HG02610 (cell line): ENCODE measurements at regions not wholly inside any gene's neighbourhood (a gene's known extent, or its start where the extent isn't known, plus 50 kb on each side); places are given as distances from the start of the nearest gene placed in this dataset.
A peak's percentile ranks its signal among the peaks of the same experiment; 100 is the strongest.
"Not testable (repeated sequence)": the region's sequence is repeated elsewhere in the genome, so short reads cannot be mapped to it uniquely, and the experiment has no call there.

Experiments used
- ATAC-seq: cut with Tn5 transposase; IDR thresholded peaks from one replicate; pipeline ENCODE4 v1.9.1; 2021; ENCODE audit warnings: mild to moderate bottlenecking, moderate library complexity; ENCODE audit not compliant: unreplicated experiment

GRCh38 chr2:39570614-39571013 lies 95.1 kb upstream of the TMEM178A start:
- no peak for ATAC-seq

- no peak for ATAC-seq
These were observed 94.5 kb upstream of the TMEM178A start for GRCh38 chr2:39571111-39571731.

DNA sequence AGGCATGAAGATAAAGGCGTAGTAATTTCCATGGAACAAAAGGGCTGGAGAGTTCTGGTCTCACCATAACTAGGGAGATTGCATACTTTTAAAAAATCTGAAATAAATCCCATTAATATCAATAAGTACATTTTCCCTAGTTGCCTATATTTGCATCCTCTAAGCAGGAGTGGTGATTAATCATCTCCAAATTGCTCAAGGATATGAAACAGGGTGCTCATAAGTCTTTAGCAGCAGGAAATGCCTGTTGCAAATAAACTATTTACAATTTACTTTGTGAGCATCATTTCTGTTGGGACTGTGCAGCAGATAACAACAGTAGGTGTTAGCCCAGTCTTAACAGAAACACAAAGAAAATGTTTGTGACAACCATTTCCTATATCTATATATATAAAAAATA lies 92.4 kb upstream of the TMEM178A start:
- ATAC-seq: no peak

DNA sequence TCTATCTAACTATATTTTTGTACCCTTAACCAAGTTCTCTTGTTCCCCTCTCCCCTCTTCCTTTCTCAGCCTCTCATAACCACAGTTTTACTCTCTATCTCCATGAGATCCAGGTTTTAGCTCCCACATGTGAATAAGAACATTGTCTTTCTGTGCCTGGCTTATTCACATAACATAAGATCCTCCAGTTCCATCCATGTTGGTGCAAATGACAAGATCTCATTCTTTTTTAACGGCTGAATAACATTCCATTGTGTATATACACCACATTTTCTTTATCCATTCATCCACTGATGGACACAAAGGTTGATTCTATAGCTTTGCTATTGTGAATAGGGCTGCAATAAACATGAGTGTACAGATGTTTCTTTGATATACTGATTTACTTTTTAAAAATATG lies 83.9 kb upstream of the TMEM178A start:
- no peak for ATAC-seq

GRCh38 chr2:39583213-39583612 lies 82.5 kb upstream of the TMEM178A start:
- no peak for ATAC-seq

- ATAC-seq: no peak
These were observed 81.9 kb upstream of the TMEM178A start for GRCh38 chr2:39583781-39584180.

DNA sequence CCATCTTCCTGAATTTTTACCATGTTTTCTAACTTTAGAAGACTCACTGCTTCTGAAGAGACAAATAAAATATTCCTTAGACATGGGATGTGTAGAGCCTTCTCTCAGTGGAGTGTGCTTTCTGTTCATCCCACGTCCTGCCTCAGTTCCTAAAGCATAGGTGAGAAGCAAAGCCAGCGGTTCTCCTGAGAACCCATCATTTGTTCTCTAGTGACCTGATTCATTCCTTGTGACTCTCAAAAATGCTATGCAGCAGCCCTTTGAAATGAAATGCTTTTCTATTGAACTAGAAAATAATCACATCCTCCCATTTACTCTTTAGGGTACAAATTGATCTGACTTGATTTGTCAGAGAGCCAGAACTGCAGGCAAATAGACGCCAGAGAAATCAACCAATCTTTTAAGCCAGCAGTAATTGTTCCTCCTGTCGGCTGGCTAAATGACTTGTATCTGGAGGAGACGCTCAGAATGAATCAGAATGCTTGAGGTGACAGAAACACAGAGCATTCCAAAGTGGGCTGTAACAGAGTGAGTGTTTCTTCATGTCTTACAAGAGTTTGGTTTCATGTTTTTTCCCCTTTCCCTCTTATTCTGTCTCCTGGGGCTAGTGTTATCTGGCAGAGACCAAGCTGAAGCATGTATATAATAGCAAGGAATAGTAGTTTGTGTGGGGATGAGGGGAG lies 81.3 kb upstream of the TMEM178A start:
- ATAC-seq: no peak

DNA sequence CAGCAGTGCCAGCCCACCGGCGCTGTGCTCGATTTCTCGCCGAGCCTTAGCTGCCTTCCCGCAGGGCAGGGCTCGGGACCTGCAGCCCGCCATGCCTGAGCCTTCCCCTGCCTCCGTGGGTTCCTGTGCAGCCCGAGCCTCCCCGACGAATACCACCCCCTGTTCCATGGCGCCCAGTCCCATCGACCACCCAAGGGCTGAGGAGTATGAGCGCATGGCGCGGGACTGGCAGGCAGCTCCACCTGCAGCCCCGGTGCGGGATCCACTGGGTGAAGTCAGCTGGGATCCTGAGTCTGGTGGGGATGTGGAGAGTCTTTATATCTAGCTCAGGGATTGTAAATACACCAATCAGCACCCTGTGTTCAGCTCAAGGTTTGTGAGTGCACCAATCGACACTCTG lies 80.2 kb upstream of the TMEM178A start:
- ATAC-seq: not testable (repeated sequence)

- ATAC-seq: no peak
These were observed 78.5 kb upstream of the TMEM178A start for GRCh38 chr2:39587168-39587567.

- ATAC-seq: no peak
These were observed 78.1 kb upstream of the TMEM178A start for GRCh38 chr2:39587641-39588040.

DNA sequence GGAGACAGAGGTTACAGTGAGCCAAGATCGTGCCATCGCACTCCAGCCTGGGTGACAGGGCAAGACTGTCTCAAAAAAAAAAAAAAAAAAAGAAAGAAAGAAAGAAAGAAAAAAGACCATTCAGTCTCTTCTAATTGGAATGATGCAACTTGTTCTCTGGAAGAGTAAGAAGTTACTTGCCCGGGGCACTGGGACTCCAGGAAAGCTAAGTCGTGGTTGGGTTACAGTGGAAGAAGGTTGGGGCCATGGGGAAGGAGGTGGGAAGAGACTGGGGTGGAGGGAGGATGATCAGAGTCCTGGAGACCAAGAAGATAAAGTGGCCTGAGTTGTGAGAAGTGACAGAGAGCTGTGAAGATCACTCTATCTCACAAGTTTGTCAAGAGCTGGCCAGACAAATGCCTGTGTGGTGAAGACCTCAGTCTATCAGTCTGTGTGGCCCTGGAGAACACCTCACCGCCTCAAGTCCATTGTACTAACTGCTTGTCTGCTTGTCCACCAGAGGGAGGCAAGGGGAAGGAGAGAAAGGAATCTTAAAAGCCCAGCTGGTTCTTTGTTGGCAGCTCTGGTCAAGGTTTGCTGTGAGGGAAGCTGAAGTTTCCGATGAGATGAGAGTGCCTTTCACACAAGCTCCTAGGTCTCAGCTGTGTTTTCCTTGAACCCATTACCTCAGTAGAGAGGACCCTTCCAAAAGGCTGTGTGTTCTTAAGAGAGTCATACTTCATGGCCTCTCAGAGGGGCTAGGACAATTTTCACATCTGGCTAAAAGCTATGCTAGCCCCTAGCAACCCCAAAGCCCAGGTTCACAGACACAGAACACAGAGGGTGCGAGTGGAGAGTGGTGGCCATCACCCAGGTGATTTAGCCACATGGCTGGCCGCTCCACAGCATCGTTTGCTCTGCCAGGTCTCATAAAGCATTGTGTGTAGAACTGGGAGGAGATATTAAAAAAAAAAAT lies 72.0 kb upstream of the TMEM178A start:
- ATAC-seq: peak; percentile 55

DNA sequence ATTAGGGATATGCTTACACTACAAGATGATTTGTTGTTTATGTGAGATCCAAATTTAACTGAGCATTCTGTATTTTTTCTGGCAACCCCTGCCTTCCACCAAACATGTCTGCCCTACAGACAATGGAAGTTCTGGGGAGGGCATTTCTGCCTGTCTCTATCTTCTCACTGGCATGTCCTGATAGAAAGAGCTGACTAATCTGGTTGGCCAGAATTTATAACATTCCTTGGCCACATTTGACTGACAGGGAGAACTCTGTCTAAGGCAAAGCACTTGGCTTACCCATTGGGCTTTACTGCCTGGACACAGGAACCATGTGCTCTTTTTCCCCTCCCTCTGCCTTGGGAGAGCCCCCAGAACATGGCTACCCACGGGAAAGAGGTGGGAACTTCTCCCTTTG lies 70.6 kb upstream of the TMEM178A start:
- no peak for ATAC-seq

GRCh38 chr2:39597314-39597713 lies 68.4 kb upstream of the TMEM178A start:
- no peak for ATAC-seq

- no peak for ATAC-seq
These were observed 63.1 kb upstream of the TMEM178A start for GRCh38 chr2:39602616-39603015.

GRCh38 chr2:39603436-39603835 lies 62.3 kb upstream of the TMEM178A start:
- ATAC-seq: no peak

GRCh38 chr2:39604866-39605265 lies 60.9 kb upstream of the TMEM178A start:
- no peak for ATAC-seq

DNA sequence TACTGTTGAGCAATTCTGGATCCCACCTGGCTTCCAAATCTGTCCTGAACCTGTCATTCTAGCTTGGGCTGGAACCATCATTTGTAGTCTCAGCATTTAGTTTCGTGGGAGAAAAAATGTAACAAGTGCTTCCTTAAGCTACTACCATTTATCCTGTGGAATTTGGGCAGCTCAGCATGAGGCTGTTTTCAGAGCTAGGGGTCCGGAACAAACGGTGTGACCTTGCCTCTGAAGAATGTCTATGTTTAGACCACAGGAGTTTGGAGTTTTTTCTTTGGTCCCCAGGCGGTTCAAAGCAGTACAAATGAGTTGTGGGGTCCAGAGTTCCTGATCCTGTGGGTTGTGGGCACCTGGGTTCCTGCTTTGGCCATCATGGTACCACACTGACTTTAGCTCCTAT lies 59.1 kb upstream of the TMEM178A start:
- no peak for ATAC-seq

- ATAC-seq: no peak
These were observed 58.0 kb upstream of the TMEM178A start for GRCh38 chr2:39607538-39608262.

- ATAC-seq: no peak
These were observed 57.5 kb upstream of the TMEM178A start for GRCh38 chr2:39608263-39608575.

DNA sequence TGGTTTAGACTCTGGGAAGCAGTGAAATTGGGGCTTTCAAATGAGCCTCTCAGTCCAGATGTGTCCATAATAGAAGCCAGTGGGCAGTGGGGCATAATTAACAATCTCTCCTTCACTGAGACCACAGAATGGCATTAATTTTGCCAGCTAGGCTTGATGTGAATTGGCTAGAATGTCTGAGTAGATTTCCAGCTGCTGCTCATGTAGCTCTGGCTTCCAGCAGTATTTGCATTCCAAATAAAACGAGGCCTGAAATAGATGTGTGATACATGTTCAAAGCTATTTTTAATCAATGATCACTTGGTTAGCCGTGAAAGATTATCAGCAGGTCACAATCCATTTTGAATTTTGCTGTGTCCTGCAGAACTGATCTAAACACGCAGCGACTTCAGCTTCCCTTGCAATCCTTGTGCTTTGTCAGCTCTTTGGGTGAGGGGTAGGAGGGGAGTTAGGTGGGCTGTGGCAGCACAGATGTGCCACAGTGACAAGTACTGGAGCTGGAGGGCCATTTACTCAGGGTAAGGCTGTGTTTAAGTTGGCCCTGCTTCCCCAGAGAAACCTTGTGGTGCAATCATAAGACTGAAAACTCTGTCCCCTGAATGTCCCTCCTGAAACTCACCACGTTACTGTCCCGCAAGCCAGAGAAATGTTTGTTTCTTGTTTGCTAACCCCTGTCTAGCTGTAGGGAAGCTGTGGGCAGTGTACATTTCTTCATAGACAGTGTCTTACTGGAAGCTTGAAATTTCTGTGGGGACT lies 56.9 kb upstream of the TMEM178A start:
- no peak for ATAC-seq

DNA sequence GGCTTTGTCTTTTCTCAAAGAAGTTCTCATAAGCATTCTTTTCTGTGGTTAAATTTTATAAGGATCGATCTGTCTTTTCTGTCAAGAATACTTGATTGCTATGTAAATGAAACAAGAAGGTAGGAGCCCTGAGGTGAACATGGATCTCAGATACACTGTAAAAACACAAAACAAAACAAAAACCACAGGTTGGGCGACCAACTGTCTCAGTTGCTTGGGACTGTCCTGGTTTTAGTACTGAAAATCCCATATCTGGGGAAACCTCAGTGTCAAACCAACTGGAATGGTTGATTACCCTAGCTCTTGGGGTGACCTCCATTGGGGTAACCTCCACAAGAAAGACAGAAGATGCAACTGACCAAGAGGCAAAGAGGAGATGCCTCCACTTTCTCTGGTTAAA lies 55.8 kb upstream of the TMEM178A start:
- ATAC-seq: no peak
